H1 (cell line): ENCODE measurements at regions not wholly inside any gene's neighbourhood (a gene's known extent, or its start where the extent isn't known, plus 50 kb on each side); places are given as distances from the start of the nearest gene placed in this dataset.

Experiments
- CBX5 ChIP-seq: fragments of 300-800, 300-1000 bp; sonication (generic); IDR thresholded peaks from 2 replicates; pipeline ENCODE4 v1.7.1; 2016; ENCODE audit warnings: antibody characterized with exemption, low read length, low read depth
- CBX8 ChIP-seq: fragments of 300-800, 300-1000 bp; sonication (generic); IDR thresholded peaks from 2 replicates; pipeline ENCODE4 v1.7.1; 2016; ENCODE audit warnings: low read depth, low read length, borderline replicate concordance
- CEBPB ChIP-seq: IDR thresholded peaks from 2 replicates; pipeline ENCODE4 v1.6.1; 2012; ENCODE audit warnings: low read depth, low read length
- CHD1 ChIP-seq: IDR thresholded peaks from 2 replicates; pipeline ENCODE4 v1.6.1; 2012; ENCODE audit warnings: low read depth, low read length, improper control_type of control experiment
- SIN3A ChIP-seq, 2 experiments: IDR thresholded peaks in 1 of 2; conservative IDR thresholded peaks in 1 of 2; 2 replicates each; pipeline ENCODE4 v1.6.1; 2011 to 2012; ENCODE audit warnings: low read length in 2 of 2, improper control_type of control experiment in 1 of 2, low read depth in 1 of 2, mild to moderate bottlenecking in 1 of 2
- SIX5 ChIP-seq: IDR thresholded peaks from 2 replicates; pipeline ENCODE4 v1.6.1; 2011; ENCODE audit warnings: mild to moderate bottlenecking, low read depth, low read length
- TCF12 ChIP-seq: IDR thresholded peaks from 2 replicates; pipeline ENCODE4 v1.6.1; 2011; ENCODE audit warnings: low read depth, mild to moderate bottlenecking, low read length
- TF ChIP-seq, protein P1 (sequence below): fragments of 300-600 bp; sonication (generic); IDR thresholded peaks from 2 replicates; pipeline ENCODE4 v1.7.1; 2012; ENCODE audit warnings: low read length, moderate library complexity, mild to moderate bottlenecking, inconsistent platforms; ENCODE audit not compliant: insufficient replicate concordance
- TF ChIP-seq, protein P2 (sequence below): IDR thresholded peaks from 2 replicates; pipeline ENCODE4 v1.6.1; 2011; ENCODE audit warnings: low read depth, mild to moderate bottlenecking, low read length; ENCODE audit not compliant: insufficient read depth
- TF ChIP-seq, protein P3 (sequence below): IDR thresholded peaks from 2 replicates; pipeline ENCODE4 v1.6.1; 2012; ENCODE audit warnings: inconsistent platforms

DNA sequence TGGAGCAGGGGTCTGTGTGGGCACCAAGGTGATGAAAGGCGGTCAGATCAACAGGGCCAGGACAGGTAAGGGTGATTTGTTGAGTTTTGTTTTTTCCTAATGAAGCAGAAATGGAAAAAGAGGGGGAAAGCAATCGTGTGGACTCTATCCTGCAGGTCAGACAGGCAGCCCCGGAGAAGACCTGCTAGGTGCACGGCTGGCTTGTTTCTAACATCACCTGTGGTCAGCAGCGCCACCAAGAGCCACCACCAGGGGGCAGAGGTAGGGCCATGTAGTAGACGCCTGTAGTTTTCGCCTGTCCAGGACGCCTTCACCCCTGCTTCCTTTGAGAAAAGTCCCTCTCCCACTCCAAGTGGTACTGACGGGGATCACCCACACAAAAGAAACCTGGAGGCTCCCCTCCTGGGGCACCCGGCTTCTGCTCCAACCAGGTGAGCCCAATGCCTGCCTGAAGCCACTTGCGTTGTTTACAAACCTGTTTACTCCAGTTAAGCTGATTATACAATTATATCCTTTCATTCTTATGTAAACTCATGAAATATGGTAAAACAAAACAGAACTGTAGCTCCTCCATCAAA, 54.2 kb upstream of the SEC14L1 start (continued):
- TF ChIP-seq, protein P1, sequence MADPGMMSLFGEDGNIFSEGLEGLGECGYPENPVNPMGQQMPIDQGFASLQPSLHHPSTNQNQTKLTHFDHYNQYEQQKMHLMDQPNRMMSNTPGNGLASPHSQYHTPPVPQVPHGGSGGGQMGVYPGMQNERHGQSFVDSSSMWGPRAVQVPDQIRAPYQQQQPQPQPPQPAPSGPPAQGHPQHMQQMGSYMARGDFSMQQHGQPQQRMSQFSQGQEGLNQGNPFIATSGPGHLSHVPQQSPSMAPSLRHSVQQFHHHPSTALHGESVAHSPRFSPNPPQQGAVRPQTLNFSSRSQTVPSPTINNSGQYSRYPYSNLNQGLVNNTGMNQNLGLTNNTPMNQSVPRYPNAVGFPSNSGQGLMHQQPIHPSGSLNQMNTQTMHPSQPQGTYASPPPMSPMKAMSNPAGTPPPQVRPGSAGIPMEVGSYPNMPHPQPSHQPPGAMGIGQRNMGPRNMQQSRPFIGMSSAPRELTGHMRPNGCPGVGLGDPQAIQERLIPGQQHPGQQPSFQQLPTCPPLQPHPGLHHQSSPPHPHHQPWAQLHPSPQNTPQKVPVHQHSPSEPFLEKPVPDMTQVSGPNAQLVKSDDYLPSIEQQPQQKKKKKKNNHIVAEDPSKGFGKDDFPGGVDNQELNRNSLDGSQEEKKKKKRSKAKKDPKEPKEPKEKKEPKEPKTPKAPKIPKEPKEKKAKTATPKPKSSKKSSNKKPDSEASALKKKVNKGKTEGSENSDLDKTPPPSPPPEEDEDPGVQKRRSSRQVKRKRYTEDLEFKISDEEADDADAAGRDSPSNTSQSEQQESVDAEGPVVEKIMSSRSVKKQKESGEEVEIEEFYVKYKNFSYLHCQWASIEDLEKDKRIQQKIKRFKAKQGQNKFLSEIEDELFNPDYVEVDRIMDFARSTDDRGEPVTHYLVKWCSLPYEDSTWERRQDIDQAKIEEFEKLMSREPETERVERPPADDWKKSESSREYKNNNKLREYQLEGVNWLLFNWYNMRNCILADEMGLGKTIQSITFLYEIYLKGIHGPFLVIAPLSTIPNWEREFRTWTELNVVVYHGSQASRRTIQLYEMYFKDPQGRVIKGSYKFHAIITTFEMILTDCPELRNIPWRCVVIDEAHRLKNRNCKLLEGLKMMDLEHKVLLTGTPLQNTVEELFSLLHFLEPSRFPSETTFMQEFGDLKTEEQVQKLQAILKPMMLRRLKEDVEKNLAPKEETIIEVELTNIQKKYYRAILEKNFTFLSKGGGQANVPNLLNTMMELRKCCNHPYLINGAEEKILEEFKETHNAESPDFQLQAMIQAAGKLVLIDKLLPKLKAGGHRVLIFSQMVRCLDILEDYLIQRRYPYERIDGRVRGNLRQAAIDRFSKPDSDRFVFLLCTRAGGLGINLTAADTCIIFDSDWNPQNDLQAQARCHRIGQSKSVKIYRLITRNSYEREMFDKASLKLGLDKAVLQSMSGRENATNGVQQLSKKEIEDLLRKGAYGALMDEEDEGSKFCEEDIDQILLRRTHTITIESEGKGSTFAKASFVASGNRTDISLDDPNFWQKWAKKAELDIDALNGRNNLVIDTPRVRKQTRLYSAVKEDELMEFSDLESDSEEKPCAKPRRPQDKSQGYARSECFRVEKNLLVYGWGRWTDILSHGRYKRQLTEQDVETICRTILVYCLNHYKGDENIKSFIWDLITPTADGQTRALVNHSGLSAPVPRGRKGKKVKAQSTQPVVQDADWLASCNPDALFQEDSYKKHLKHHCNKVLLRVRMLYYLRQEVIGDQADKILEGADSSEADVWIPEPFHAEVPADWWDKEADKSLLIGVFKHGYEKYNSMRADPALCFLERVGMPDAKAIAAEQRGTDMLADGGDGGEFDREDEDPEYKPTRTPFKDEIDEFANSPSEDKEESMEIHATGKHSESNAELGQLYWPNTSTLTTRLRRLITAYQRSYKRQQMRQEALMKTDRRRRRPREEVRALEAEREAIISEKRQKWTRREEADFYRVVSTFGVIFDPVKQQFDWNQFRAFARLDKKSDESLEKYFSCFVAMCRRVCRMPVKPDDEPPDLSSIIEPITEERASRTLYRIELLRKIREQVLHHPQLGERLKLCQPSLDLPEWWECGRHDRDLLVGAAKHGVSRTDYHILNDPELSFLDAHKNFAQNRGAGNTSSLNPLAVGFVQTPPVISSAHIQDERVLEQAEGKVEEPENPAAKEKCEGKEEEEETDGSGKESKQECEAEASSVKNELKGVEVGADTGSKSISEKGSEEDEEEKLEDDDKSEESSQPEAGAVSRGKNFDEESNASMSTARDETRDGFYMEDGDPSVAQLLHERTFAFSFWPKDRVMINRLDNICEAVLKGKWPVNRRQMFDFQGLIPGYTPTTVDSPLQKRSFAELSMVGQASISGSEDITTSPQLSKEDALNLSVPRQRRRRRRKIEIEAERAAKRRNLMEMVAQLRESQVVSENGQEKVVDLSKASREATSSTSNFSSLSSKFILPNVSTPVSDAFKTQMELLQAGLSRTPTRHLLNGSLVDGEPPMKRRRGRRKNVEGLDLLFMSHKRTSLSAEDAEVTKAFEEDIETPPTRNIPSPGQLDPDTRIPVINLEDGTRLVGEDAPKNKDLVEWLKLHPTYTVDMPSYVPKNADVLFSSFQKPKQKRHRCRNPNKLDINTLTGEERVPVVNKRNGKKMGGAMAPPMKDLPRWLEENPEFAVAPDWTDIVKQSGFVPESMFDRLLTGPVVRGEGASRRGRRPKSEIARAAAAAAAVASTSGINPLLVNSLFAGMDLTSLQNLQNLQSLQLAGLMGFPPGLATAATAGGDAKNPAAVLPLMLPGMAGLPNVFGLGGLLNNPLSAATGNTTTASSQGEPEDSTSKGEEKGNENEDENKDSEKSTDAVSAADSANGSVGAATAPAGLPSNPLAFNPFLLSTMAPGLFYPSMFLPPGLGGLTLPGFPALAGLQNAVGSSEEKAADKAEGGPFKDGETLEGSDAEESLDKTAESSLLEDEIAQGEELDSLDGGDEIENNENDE: no peak
- TF ChIP-seq SIX5: no peak
- no peak for TF ChIP-seq CEBPB
- TF ChIP-seq, protein P2, sequence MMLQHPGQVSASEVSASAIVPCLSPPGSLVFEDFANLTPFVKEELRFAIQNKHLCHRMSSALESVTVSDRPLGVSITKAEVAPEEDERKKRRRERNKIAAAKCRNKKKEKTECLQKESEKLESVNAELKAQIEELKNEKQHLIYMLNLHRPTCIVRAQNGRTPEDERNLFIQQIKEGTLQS: no peak
- TF ChIP-seq CHD1: no peak
- no peak for TF ChIP-seq CBX5
- TF ChIP-seq SIN3A (conservative IDR thresholded peaks at IDR 0.05 in 1 of 2, IDR thresholded peaks at IDR 0.05 in 1 of 2; ENCODE audit: low read depth in 1 of 2, low read length in 2 of 2): no peak
- no peak for TF ChIP-seq CBX8
- TF ChIP-seq, protein P3, sequence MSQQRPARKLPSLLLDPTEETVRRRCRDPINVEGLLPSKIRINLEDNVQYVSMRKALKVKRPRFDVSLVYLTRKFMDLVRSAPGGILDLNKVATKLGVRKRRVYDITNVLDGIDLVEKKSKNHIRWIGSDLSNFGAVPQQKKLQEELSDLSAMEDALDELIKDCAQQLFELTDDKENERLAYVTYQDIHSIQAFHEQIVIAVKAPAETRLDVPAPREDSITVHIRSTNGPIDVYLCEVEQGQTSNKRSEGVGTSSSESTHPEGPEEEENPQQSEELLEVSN: no peak; the same call in 1 of the 2 replicates
- TF ChIP-seq TCF12: no peak
